Spleen (tissue), 11 donors: ENCODE measurements at regions not wholly inside any gene's neighbourhood (a gene's known extent, or its start where the extent isn't known, plus 50 kb on each side); places are given as distances from the start of the nearest gene placed in this dataset.
A peak's percentile ranks its signal among the peaks of the same experiment; 100 is the strongest.

Experiments
- DNase-seq: peaks from one replicate; pipeline ENCODE4 v3.0.0-alpha.2; 2020
- H3K27ac ChIP-seq, 8 donors: fragments of 200-600 bp; sonication (generic) in 7 of 8; 1 replicate in 4 of 8; 2 replicates in 4 of 8; pipeline versions ENCODE4 v1.5.0 to v1.8.0; 2016 to 2021; ENCODE audit warnings: inconsistent platforms in 4 of 8, mild to moderate bottlenecking in 4 of 8, moderate library complexity in 1 of 8
- H3K27me3 ChIP-seq, 7 donors: fragments of 200-600 bp; sonication (generic) in 6 of 7; replicated peaks in 1 of 7; 1 replicate in 4 of 7; 2 replicates in 3 of 7; pipeline versions ENCODE4 v1.5.0 to v1.8.0; 2016 to 2021; ENCODE audit warnings: inconsistent platforms in 3 of 7, mild to moderate bottlenecking in 1 of 7
- H3K36me3 ChIP-seq, 6 donors: fragments of 200-600 bp; sonication (generic) in 5 of 6; 1 replicate in 4 of 6; 2 replicates in 2 of 6; pipeline versions ENCODE4 v1.5.0 to v1.8.0; 2016 to 2021; ENCODE audit warnings: inconsistent platforms in 2 of 6
- H3K4me1 ChIP-seq, 6 donors: fragments of 200-600 bp; sonication (generic) in 5 of 6; 1 replicate in 3 of 6; 2 replicates in 3 of 6; pipeline versions ENCODE4 v1.5.0 to v1.8.0; 2016 to 2021; ENCODE audit warnings: inconsistent platforms in 3 of 6
- H3K4me3 ChIP-seq, 8 donors: fragments of 200-600 bp; sonication (generic) in 7 of 8; 1 replicate in 4 of 8; 2 replicates in 4 of 8; pipeline versions ENCODE4 v1.5.0 to v1.8.0; 2016 to 2021; ENCODE audit warnings: inconsistent platforms in 4 of 8, mild to moderate bottlenecking in 4 of 8, moderate library complexity in 2 of 8
- H3K9me3 ChIP-seq, 8 donors: fragments of 200-600 bp; sonication (generic) in 7 of 8; 1 replicate in 4 of 8; 2 replicates in 4 of 8; pipeline versions ENCODE4 v1.5.0 to v1.8.0; 2016 to 2021; ENCODE audit warnings: inconsistent platforms in 4 of 8
- CTCF ChIP-seq, 11 experiments: fragments of 200-600 bp in 7 of 11; fragments of 450-650 bp in 4 of 11; sonication (generic) in 4 of 11; IDR thresholded peaks in 8 of 11; conservative IDR thresholded peaks in 3 of 11; 1 replicate in 7 of 11; 2 replicates in 4 of 11; pipeline versions ENCODE4 v1.4.0 to v1.8.0; 2016 to 2021; ENCODE audit warnings: antibody characterized with exemption in 11 of 11, inconsistent platforms in 4 of 11, mild to moderate bottlenecking in 1 of 11
- POLR2A ChIP-seq, 3 donors: fragments of 450-650 bp; IDR thresholded peaks; one replicate each; pipeline ENCODE4 v1.5.1; 2017; ENCODE audit warnings: antibody characterized with exemption in 3 of 3, mild to moderate bottlenecking in 1 of 3
- POLR2AphosphoS5 ChIP-seq, 3 donors: sonication (generic); formaldehyde crosslinking; IDR thresholded peaks; one replicate each; pipeline ENCODE4 v1.5.1; 2017; ENCODE audit warnings: antibody characterized with exemption in 3 of 3
- WGBS, 5 donors: extraction: QIAGEN DNeasy Blood & Tissue Kit in 3 of 5; methylation state at CpG; one replicate each; pipeline versions ENCODE4 v1.1.5 to v1.1.7; 2013 to 2018; 5-methylcytosine and 5-hydroxymethylcytosine counted together
- intact Hi-C: fragments of 100-400 bp; cut with DNase I; formaldehyde crosslinking; loops from one replicate; pipeline ENCODE4 v1.15.0; 2023; ENCODE audit warnings: low total_unique reads
- donor health status: healthy with polysubstance abuse.
- donor health status: DM: no; HTN: no; CAD: no; lungs with moderate emphysema.
- donor health status: DM: no; HTN: no; CAD: no.
- donor health status: Bipolar disorder and iron deficiency.
- donor health status: healthy.
- donor health status: DM: no; HTN: no; CAD: no.
- donor health status: DM: yes; HTN: yes; CAD: no.

- H3K27ac ChIP-seq: no peak overlapping the region
- H3K36me3 ChIP-seq: no peaks in the 10 kb centered on the region
- H3K4me1 ChIP-seq: no peaks in the 10 kb centered on the region
- WGBS, 5 donors: 88 to 99% (median 97%) methylated on average over 3 of the region's 3 CpGs
- no peak for DNase-seq
- H3K9me3 ChIP-seq: no peaks in the 10 kb centered on the region
- intact Hi-C loops: no loop called here
- TF ChIP-seq POLR2A (IDR thresholded peaks at IDR 0.05) (no peak), CTCF (IDR thresholded peaks at IDR 0.05 in 8 of 11, conservative IDR thresholded peaks at IDR 0.05 in 3 of 11) (no peak), POLR2AphosphoS5 (IDR thresholded peaks at IDR 0.05) (no peak)
- H3K4me3 ChIP-seq: no peak overlapping the region
- H3K27me3 ChIP-seq: no peaks in the 10 kb centered on the region
These were observed 112.5 kb upstream of the ERCC6L2 start for GRCh38 chr9:95763006-95763405.

- intact Hi-C loops: no loop called here
- no peak overlapping the region for H3K4me3 ChIP-seq
- H3K4me1 ChIP-seq: peaks cover 0 to 5% (median 0%) of the 10 kb centered on the region in 6 donors
These were observed 113.2 kb upstream of the ERCC6L2 start for GRCh38 chr9:95762322-95762721.

GRCh38 chr9:95760791-95761190, 114.7 kb upstream of the ERCC6L2 start:
- no peak overlapping the region for H3K27ac ChIP-seq
- DNase-seq: no peak
- no peak overlapping the region for H3K4me3 ChIP-seq
- H3K27me3 ChIP-seq: no peaks in the 10 kb centered on the region
- H3K36me3 ChIP-seq: no peaks in the 10 kb centered on the region
- WGBS, 5 donors: 83 to 94% (median 89%) methylated on average over 8 of the region's 8 CpGs
- TF ChIP-seq POLR2A (IDR thresholded peaks at IDR 0.05): no peak
- no peak for TF ChIP-seq POLR2AphosphoS5 (IDR thresholded peaks at IDR 0.05)
- TF ChIP-seq CTCF (IDR thresholded peaks at IDR 0.05 in 8 of 11, conservative IDR thresholded peaks at IDR 0.05 in 3 of 11): no peak
- H3K4me1 ChIP-seq: peaks cover 0 to 18% (median 0%) of the 10 kb centered on the region in 6 donors
- intact Hi-C loops: no loop called here
- no peaks in the 10 kb centered on the region for H3K9me3 ChIP-seq

More at GRCh38 chr9:95762322-95762721, 113.2 kb upstream of the ERCC6L2 start:
- Histone ChIP-seq H3K36me3 (no peaks in the 10 kb centered on the region), H3K27ac (no peak overlapping the region), H3K27me3 (no peaks in the 10 kb centered on the region), H3K9me3 (no peaks in the 10 kb centered on the region)
- TF ChIP-seq CTCF (IDR thresholded peaks at IDR 0.05 in 8 of 11, conservative IDR thresholded peaks at IDR 0.05 in 3 of 11): no peak
- no peak for TF ChIP-seq POLR2A (IDR thresholded peaks at IDR 0.05)
- no peak for TF ChIP-seq POLR2AphosphoS5 (IDR thresholded peaks at IDR 0.05)
- whole genome bisulfite sequencing, 5 donors: 63 to 77% (median 73%) methylated on average over 6 of the region's 6 CpGs
- no peak for DNase-seq

GRCh38 chr9:95757439-95757838, 118.1 kb upstream of the ERCC6L2 start:
- H3K27ac ChIP-seq: peak overlapping the region in 7 of 8 donors; percentile 1 to 65 (median 47)
- TF ChIP-seq POLR2AphosphoS5 (IDR thresholded peaks at IDR 0.05) (no peak), CTCF (IDR thresholded peaks at IDR 0.05 in 8 of 11, conservative IDR thresholded peaks at IDR 0.05 in 3 of 11) (no peak), POLR2A (IDR thresholded peaks at IDR 0.05) (no peak)
- 72 to 92% (median 77%) methylated on average over 6 of the region's 6 CpGs for WGBS, 5 donors
- H3K36me3 ChIP-seq: no peaks in the 10 kb centered on the region
- H3K4me3 ChIP-seq: no peak overlapping the region
- intact Hi-C loops: no loop called here
- H3K4me1 ChIP-seq: peaks cover 0 to 42% (median 12%) of the 10 kb centered on the region in 6 donors
- H3K9me3 ChIP-seq: no peaks in the 10 kb centered on the region
- peaks cover 0 to 3% (median 1%) of the 10 kb centered on the region in 7 donors for H3K27me3 ChIP-seq
- DNase-seq: no peak
